NCI-H1048 (cell line): ENCODE measurements at regions not wholly inside any gene's neighbourhood (a gene's known extent, or its start where the extent isn't known, plus 50 kb on each side); places are given as distances from the start of the nearest gene placed in this dataset.

Experiments used
- DNase-seq: peaks from one replicate; lab custom pipeline; 2025; lab: John Stamatoyannopoulos, UW

DNA sequence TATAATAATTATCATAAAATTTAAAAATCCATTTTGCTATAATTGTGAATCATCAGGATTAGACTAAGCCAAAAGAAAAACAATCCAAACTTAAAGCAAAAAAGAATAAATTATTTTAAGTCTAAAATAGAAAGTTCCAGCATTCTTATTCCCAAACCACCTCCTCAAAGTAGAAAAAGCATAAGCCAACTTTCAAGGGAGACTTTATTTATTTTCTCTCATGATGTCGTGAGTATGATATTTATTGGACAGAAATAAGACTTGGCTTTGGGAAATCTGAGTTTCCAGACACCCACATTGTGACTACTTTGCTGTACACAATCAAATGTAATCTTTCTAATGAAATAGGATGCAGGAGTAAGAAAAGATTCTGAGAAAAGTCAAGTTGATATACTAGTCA is 372.1 kb downstream of the MTRR start:
- DNase-seq, result no peak

DNA sequence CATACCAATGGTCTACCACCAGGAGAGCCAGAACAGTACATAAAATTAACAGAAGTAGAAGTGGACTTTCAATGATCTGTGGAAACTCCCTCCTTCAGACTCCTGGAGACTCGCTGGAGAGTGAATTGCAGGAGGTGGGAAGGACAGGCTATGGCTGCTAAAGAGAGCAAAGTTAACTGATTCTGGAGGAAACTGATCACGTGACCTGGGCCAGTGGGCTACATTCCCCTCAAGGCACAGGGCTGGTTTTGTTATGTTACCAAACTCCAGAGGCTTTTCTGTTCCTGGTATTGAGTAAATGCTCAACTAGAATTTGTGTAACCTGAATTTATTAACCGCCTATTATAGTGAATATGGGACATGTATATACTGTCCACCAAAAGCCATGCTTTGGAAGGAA is 372.6 kb downstream of the MTRR start:
- DNase-seq, result no peak

DNA sequence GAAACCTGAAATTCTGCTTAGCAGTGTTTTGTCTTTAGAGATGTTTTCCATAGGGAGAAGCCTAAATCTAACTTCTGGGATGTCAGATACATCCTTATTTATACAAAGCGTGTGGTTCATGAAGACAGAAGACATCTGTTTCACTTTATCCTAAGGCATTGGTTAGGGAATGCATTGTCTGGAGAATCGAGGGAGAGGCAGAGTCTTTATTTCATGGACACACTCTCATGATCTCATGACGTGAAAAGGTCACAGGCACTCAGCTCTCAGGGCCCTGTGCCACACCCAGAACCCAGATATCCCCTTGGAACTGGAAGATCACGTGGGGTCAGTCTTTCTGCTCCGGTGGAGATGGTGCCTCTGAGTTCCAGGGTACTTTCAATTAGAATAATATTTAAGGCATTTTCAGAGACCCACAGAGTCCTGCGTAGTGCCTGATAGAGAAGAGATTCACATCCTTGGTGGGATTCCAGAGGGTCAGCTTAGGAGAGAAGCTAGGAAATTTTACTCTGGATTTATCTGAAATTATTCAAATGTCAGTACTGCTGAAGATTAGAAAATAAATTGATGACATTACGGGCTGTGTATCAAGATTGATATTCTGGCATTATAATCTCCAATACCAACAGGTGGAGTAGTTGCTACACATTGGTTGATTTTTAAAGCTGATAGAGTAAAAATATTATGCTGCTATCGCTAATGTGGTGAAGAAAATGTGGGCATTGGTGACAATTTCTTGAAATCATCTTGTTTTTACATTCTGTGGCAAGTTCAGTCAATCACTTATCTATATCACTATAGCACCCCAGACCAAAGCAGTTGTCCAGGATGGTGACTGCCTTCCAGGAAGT is 378.3 kb downstream of the MTRR start:
- no peak for DNase-seq

DNA sequence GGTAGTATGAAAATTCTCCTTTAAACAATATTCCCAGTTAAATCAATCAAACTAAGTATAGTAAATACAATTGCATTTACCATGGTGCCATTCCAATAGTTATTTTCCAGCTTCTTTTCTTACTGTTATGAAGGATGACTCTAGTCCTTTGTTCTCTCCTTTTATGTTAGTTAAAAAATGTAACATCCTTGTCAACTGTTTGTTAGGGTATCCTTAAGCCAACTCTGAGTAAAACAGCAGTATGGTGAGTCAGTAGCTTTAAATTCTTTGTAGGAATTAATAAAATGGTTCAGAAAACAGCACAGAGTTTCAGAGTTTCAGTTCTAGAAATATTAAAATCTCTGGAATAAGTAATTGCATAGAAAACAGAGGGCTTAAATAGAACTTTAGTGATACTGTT is 384.4 kb downstream of the MTRR start:
- DNase-seq, result no peak

DNA sequence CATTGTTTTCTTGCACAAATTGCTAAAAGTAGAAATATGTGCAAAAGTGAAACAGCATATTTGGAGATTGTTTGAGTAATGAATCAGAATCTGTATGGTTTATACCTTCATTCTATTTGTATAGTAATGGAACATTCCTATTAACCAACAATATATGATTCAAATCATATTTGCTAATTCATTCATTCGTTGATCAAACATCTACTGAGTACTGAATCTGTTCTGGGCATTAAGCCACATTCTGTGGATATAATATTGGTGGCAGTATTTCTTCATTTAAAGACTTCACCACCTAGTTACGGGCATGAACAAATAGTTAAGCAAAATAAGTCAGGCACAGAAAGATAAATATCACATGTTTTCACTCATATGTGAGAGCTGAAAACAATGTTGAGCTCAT is 385.7 kb downstream of the MTRR start:
- no peak for DNase-seq

DNA sequence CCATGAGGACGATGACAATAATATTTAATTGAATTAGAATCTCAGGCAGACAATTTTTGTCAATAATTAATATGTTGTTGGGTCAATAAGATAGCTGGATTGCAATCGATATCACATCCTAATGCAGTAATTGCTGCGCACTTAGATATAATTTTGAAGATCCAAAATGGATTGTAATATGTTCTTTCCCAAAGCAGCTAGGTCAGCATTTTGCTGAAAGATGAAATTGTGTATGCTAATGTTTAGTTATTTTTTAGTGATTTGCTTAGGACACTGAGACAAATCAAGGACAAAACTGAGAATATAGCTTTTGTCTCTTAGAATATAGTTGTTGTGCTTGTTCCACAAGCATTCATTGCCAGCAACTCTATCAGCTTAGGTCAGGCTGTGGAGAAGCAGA is 389.9 kb downstream of the MTRR start:
- DNase-seq, result no peak

DNA sequence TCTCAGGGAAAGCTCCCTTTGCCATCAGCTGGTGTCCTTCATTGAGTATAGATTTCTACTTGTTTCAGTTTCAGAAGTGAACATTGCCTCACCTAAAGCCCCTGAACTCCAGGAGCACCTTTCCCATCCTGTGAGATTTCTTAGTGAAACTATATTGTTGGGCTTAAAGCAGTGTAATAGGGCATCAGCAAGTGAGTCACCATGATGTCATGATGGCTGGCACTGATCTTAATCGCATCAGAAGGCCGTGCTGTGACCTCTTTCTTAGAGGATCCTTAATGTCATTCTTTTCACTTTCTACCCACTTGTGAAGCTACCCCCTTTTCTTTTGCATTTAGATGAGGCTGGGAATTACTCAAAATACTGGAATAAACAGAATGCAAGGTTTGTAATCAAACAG is 401.3 kb downstream of the MTRR start:
- no peak for DNase-seq

DNA sequence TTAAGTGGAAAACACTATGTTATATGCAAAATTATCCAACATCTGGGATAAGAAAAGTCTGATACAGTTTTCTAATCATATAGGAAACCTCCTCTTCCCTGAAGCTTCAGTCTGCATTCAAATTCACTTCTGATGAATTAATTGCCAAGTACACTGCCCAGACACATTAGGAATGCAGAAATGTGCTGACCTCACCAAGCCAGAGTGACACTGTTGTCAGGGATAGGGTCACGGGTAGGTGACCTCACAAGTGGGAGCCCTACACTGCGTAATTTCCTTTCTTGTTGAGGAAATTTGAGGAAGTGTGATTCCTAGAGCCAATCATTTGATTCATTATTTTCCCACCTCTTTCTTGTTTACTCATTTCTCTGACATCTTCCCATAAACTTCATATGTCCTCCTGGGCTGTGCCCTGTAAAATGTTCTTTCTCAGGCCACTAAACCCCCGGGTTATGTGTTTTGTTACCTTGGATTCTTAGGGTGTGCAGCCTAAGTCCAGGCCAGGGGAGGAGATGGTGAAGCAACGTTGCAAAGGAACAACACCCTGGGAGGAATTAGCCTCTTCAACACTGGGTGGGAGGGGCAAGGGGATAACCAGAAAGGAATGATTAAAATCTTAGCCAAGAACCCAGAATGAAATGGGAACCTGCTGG is 411.9 kb downstream of the MTRR start:
- no peak for DNase-seq

DNA sequence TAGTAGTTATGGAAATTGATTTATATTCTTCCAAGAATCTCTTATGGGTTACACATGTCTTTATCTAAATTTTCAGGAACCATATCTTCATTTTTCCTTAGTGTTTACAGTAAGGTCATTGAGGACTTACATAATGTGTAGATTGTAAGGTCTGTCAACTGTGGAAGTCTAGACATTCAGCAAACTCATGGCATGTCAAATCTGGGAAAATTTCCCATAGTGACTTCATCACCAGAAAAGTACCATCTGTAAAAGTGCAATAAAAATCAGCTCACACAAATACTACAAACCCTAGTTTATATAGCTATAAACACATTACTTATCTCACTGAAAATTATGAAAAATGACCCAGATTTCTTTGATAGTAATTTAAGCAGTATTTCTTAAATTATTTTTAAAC is 419.4 kb downstream of the MTRR start:
- no peak for DNase-seq

DNA sequence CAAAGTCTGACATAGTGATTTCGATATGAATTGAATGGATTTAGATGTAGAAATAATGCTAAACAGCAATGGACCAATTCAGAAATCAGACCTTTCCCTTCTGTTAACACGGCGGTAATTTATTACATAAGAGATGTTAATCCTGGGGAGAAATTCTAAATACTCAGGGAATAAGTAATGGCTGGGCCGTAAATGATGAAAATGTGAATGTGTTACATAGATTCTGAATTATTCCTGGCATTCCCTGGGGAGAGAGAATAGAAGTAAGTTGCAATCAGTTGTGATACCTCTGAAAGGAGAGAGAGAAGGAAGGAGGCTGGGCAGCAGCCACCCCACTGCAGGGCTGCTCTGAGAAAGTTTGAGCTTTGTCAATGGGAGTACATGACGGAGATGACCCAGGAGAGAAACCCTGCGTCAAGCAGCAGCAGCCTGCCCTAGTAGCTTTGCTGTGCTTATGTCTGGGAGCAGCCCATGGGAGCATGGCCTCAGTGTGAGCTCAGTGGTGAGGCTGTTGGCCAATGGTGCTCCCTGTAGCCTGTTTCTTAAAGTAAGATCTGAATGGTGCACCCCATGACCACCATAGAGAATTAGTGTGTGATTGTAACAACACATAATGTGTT is 420.1 kb downstream of the MTRR start:
- DNase-seq, result no peak

DNA sequence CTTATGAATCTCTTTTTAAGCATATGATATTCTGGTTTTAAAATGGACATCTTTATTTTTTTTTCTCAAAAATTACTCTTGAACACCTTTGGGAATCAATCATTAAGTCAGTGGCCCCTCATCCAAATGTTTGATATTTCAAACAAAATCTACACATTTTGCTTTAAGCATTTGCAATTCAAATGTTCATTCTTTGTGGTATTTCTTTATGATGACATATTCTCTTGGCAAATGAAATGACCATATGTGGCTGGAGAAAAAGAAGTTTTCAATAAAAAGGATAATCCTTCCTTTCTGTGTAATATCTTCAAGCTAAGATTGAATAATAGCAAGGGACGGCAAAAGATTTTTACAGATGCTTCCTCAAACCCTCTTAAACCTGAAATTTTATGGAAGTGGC is 420.8 kb downstream of the MTRR start:
- no peak for DNase-seq

DNA sequence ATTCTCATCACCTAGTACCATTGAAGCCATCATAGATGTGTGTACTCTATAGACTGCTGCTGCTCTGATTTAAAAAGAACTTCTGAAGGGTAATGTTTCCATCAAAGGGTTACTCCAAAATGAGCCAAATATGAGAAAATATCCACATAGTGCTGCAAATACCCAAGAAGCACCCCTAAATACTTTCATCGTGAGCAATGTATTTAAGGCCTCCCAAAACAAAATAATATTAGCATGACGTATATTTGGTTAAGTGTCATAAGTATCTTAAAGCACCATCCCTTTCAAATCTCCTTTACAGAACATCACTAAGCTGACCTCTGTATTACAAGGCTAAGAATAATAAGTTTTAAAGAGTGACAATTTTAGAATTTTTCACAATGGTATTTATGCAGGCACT is 421.8 kb downstream of the MTRR start:
- no peak for DNase-seq

DNA sequence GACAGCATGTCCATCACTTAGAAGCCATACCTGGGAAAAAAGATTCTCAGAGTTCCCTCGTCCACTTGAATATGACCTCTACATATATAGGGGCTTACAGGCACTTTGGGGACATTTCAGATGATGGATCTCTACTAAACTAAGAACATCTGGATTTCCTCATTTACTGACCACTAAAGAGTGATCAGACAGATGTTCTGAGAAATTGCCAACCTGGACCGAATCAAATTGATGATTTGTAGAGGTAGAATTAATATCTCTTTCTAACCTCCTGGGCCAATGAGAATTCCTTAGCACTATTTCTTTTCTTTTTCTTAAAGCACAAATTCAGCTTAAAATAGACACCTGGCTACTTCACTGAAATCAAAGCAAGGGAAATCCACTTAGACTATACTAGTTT is 422.7 kb downstream of the MTRR start:
- DNase-seq, result no peak

DNA sequence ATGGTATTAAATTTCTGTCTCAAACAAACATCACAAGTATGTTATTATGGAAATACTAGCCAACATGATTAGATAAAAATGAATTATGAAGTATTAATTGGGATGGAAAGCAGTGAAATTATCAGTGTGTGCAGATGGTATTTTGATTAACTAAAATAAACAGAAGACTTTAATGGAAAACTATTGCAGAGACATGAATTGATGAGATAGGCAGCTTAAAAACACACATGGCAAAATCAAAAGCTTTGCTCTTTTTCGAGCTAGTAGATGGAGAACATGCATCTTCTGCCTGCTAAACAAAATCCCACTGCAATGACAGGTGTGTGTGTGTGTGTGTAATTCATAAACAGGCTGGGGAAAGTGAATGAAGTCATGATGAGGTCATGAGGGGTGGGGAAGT is 426.2 kb downstream of the MTRR start:
- no peak for DNase-seq

DNA sequence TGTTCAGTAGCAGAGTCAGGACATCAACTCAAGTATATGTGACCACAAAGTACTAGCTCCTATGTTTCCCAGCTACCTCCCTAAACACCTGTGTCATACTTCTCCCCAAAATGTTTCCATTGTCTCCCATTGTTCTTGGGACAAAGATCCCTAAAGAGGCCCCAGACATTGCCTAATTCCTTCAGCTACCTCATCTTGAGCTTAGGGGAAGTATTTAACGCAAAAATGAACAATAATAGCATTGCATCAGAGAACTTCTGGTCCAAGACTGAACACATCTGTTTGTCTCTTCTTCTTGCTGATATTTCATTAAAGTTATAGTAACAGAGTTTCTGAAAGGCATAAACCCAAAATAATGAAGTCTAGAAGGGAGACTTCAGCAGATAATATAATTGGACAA is 430.8 kb downstream of the MTRR start:
- DNase-seq, result no peak

DNA sequence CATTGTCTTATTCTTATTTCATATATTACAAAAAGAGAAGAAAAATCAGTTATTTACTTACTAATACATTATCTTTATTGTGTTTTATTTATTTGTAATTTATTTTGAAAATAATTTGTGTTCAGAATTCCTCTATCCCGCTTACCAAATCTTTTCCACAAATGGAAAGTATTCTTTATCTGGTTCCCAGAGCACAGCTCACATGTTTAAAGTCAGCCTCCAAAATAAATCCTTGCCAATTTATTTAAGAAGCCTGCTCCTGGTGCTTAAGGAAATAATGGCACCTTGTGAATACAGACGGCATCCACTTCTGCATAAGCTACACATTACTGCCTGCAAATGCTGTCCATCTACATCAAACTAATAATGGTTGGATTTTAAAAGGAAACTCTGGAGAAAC is 435.4 kb downstream of the MTRR start:
- DNase-seq, result no peak

DNA sequence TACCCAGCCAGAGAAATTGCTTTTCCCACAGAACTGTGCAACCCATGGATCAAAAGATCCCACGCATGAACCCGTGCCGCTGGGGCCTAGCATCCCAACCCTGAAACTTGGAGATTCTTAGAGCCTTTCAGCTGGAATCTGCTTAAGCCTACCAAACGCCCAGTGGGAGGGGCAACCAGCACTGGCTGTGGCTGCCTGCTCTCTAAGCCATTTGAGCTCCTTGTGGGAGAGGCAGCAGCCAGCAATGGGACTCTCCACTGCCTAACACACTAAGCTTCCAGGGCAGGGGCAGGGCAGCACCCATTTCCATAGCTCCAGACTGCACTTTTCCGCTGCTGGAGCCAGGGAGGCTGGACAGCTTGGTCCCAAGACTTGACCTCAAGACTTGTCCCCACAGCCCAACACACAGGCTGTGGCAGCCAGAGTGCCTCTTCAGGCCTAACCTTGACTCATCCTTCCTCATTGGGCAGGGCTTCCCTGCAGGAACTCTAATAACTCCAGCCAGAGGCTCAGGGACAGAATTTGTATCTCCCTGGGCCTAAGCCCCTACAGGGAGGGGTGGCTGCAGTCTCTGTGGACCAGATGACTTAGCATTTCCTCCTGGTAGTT is 437.4 kb downstream of the MTRR start:
- DNase-seq, result no peak

DNA sequence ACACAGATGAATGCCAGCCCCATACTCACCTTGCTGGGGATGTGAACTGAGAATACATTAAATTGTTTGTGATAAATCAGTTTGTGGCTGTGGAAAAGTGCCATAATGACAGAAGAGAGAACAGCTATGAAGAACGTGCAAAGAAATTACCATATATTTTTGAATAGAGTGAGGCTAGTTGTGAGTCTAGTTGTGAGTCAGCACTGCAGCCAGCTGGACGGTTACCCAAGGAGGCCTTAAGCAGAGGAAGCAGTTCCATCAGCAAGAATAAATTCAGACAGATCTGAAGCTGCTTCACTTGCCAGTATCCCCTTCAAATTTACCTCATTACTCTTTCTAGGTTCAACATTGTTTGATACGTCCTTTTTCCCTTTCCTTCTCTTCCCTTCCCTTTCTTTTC is 446.0 kb downstream of the MTRR start:
- DNase-seq, result no peak

DNA sequence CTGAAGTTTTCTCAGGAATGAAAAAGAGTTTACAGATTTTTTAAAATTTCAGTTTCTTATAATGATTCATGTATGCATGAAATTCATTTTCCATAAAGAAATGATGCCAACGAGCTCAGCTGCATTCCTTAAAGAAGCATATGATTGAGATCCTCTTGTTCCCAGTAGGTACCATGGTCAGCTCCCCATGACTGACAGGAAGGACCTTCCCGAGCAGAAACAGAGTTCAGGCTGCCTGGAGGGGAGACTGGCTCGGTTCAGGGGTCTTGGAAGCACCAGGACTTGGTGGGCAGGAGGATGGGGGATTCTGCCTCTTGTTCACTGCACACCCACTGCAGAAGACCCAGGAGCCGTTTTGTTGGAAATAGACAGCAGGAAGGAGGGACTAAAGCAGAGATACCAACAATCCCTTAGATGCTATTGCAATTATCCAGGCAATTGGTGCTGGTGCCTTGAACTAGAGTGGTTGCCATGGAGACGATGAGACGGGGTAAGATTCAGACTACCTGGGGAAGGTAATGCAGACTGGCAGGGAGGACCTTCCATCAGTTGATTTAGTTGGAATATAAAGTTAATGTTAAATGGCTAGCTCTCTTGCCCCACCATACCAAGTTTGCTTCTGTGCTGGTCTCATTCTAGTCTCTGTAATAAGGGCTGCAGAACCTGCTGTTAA is 447.8 kb downstream of the MTRR start:
- DNase-seq, result no peak

DNA sequence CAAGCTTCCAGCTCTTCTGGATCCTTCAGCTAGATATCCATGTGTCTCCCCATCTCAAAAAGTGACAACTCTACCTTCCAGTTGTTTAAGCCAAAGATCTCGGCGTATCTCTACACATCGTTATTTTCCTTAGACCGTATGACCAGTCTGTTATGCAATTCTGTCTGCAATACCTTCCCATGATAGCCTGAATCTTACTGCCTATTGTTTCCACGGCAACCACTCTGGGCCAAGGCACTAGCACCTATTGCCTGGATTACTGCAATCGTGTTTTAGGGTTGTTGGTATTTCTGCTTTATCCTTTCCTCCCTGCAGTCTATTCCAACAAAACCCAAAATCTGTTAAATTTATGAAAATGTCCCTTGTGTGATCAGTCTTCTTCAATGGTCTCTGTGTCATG is 448.4 kb downstream of the MTRR start:
- DNase-seq, result no peak

DNA sequence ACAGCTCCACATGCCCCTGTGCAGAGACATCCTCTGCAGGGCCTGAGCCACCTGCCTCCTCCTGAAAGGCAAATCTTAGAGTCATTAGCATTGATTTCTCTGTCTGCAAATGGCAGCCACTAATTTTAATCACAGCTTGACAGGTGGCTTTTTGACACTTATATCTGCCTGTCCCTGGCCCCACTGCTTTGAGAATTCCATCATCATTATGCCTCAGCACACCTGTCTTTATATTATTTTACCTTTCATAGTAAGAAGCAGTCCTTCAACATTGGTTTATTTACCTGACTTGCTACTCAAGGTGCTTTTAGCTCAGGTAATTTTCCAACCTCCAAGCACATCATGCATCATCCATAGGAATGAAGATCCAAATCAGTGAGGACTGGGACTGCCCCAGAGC is 451.3 kb downstream of the MTRR start:
- DNase-seq, result no peak

DNA sequence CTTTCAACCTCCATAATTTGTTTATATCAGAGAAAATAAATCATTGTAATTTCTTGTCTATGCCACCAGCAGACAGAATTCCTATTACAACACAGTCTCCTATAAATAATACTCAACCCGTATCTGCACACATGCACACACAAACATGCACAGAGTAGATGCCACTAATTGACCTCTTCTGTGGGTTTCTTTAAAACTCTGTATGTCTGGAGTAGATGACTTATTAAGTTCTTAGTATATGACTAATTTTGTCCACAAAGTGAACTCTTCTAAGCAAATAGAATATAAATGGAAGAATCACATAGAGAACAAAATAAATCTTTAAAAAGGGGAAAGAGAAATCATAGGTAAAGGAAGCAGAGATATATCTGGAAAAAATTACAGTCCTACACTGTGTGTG is 452.3 kb downstream of the MTRR start:
- DNase-seq, result no peak
